CD14-positive monocyte (primary cell): ENCODE measurements at regions not wholly inside any gene's neighbourhood (a gene's known extent, or its start where the extent isn't known, plus 50 kb on each side); places are given as distances from the start of the nearest gene placed in this dataset.

Source experiments
- DNase-seq, 3 donors: peaks; one replicate each; pipeline ENCODE4 v3.0.0-alpha.2; 2011 to 2022
- H2AFZ ChIP-seq: 2 replicates; pipeline ENCODE4 v1.6.0; 2012; ENCODE audit warnings: mild to moderate bottlenecking, low read depth, low read length, inconsistent platforms; ENCODE audit not compliant: insufficient read depth, poor library complexity, severe bottlenecking
- H3K27ac ChIP-seq, 2 donors: 1 replicate in 1 of 2; 2 replicates in 1 of 2; pipeline ENCODE4 v1.5.1; 2012 to 2013; ENCODE audit warnings: low read length in 2 of 2, control low read depth in 1 of 2, inconsistent platforms in 1 of 2, low read depth in 1 of 2, mild to moderate bottlenecking in 1 of 2
- H3K27me3 ChIP-seq, 2 donors: one replicate each; pipeline versions ENCODE4 v1.6.0 to v1.6.1; 2011 to 2013; ENCODE audit warnings: low read length in 2 of 2; ENCODE audit not compliant: control insufficient read depth in 2 of 2, insufficient read depth in 2 of 2
- H3K36me3 ChIP-seq, 2 donors: replicated peaks in 1 of 2; 1 replicate in 1 of 2; 2 replicates in 1 of 2; pipeline versions ENCODE4 v1.5.1 to v1.6.1; 2012 to 2013; ENCODE audit warnings: low read length in 2 of 2, control low read depth in 1 of 2, inconsistent platforms in 1 of 2, mild to moderate bottlenecking in 1 of 2; ENCODE audit not compliant: insufficient read depth in 2 of 2, control insufficient read depth in 1 of 2
- H3K4me1 ChIP-seq, 2 donors: 1 replicate in 1 of 2; 2 replicates in 1 of 2; pipeline versions ENCODE4 v1.5.1 to v1.6.1; 2012 to 2013; ENCODE audit warnings: low read length in 2 of 2, control low read depth in 1 of 2, inconsistent platforms in 1 of 2, mild to moderate bottlenecking in 1 of 2, moderate library complexity in 1 of 2; ENCODE audit not compliant: insufficient read depth in 2 of 2, control insufficient read depth in 1 of 2
- H3K4me2 ChIP-seq: replicated peaks from 2 replicates; pipeline ENCODE3; 2012; ENCODE audit warnings: low read length, moderate library complexity, mild to moderate bottlenecking; ENCODE audit not compliant: poor library complexity, severe bottlenecking; ENCODE audit errors: extremely low read depth
- H3K4me3 ChIP-seq, 3 experiments: fragments of 200-600 bp in 1 of 3; sonication (generic) in 1 of 3; replicated peaks in 1 of 3; 1 replicate in 2 of 3; 2 replicates in 1 of 3; pipeline ENCODE4 v1.5.1; 2011 to 2013; ENCODE audit warnings: low read length in 3 of 3, mild to moderate bottlenecking in 3 of 3, control low read depth in 2 of 3, low read depth in 2 of 3, inconsistent platforms in 1 of 3, moderate library complexity in 1 of 3
- H3K79me2 ChIP-seq: 2 replicates; pipeline ENCODE4 v1.6.0; 2012; ENCODE audit warnings: mild to moderate bottlenecking, control low read depth, inconsistent platforms, low read length, moderate library complexity; ENCODE audit not compliant: insufficient read depth
- H3K9ac ChIP-seq: 2 replicates; pipeline ENCODE4 v1.6.0; 2017; ENCODE audit warnings: low read length, mild to moderate bottlenecking; ENCODE audit not compliant: insufficient read depth, poor library complexity, severe bottlenecking
- H3K9me3 ChIP-seq, 2 donors: replicated peaks in 1 of 2; 1 replicate in 1 of 2; 2 replicates in 1 of 2; pipeline versions ENCODE4 v1.5.1 to v1.6.1; 2012 to 2013; ENCODE audit warnings: low read length in 2 of 2, control low read depth in 1 of 2; ENCODE audit not compliant: control insufficient read depth in 1 of 2, insufficient read depth in 1 of 2
- H4K20me1 ChIP-seq: 2 replicates; pipeline ENCODE4 v1.6.0; 2012; ENCODE audit warnings: mild to moderate bottlenecking, low read length, control low read depth, moderate library complexity; ENCODE audit not compliant: insufficient read depth
- H3K27ac Mint-ChIP-seq, 7 donors: one replicate each; pipeline ENCODE4 v1.8.0; 2020; ENCODE audit warnings: mild to moderate bottlenecking in 7 of 7, mixed read lengths in 7 of 7, moderate library complexity in 6 of 7, inconsistent platforms in 2 of 7
- H3K27me3 Mint-ChIP-seq, 3 donors: one replicate each; pipeline ENCODE4 v1.8.0; 2021 to 2022; ENCODE audit warnings: low read depth in 3 of 3, mild to moderate bottlenecking in 3 of 3, mixed read lengths in 3 of 3, moderate library complexity in 3 of 3, inconsistent platforms in 1 of 3
- H3K36me3 Mint-ChIP-seq, 2 donors: one replicate each; pipeline ENCODE4 v1.8.0; 2020; ENCODE audit warnings: mixed read lengths in 2 of 2, inconsistent platforms in 1 of 2, mild to moderate bottlenecking in 1 of 2
- H3K4me1 Mint-ChIP-seq: one replicate; pipeline ENCODE4 v1.8.0; 2020; ENCODE audit warnings: mild to moderate bottlenecking, mixed read lengths
- H3K4me3 Mint-ChIP-seq, 2 donors: one replicate each; pipeline ENCODE4 v1.8.0; 2020; ENCODE audit warnings: mild to moderate bottlenecking in 2 of 2, mixed read lengths in 2 of 2, moderate library complexity in 1 of 2
- H3K9me3 Mint-ChIP-seq, 7 donors: one replicate each; pipeline ENCODE4 v1.8.0; 2020 to 2022; ENCODE audit warnings: mixed read lengths in 7 of 7, mild to moderate bottlenecking in 6 of 7, moderate library complexity in 6 of 7, inconsistent platforms in 2 of 7
- CTCF ChIP-seq: fragments of 200-600 bp; IDR thresholded peaks from one replicate; pipeline ENCODE4 v1.8.0; 2022; ENCODE audit warnings: antibody characterized with exemption, mild to moderate bottlenecking
- WGBS: methylation state at CpG from one replicate; pipeline ENCODE4 v1.1.5; 2013; ENCODE audit warnings: missing lambda C conversion rate; ENCODE audit not compliant: insufficient coverage; 5-methylcytosine and 5-hydroxymethylcytosine counted together
- intact Hi-C, 2 donors: fragments of 100-400 bp; cut with micrococcal nuclease; formaldehyde crosslinking; loops; one replicate each; pipeline versions ENCODE4 v1.15.0 to v1.15.1; 2023

GRCh38 chr2:157085522-157085921, 172.0 kb upstream of the GALNT5 start:
- Mint-ChIP-seq H3K4me1 (no peaks in the 10 kb centered on the region), H3K27ac (no peak overlapping the region), H3K27me3 (peaks cover 0 to 3% (median 2%) of the 10 kb centered on the region in 3 donors), H3K9me3 (peaks cover 0 to 2% (median 0%) of the 10 kb centered on the region in 7 donors), H3K4me3 (no peak overlapping the region), H3K36me3 (no peaks in the 10 kb centered on the region)
- Histone ChIP-seq H3K27me3 (no peaks in the 10 kb centered on the region), H3K36me3 (no peaks in the 10 kb centered on the region), H3K27ac (no peak overlapping the region), H2AFZ (no peak overlapping the region), H3K9ac (no peak overlapping the region), H3K79me2 (no peaks in the 10 kb centered on the region), H3K4me2 (no peak overlapping the region), H3K9me3 (no peaks in the 10 kb centered on the region), H4K20me1 (no peaks in the 10 kb centered on the region), H3K4me1 (no peaks in the 10 kb centered on the region), H3K4me3 (no peak overlapping the region)
- no peak for DNase-seq
- no CpG with 5 or more reads among the region's 1 CpG for WGBS
- TF ChIP-seq CTCF = no peak
- intact Hi-C loops = no loop called here

- H3K36me3 Mint-ChIP-seq = no peaks in the 10 kb centered on the region
- Histone ChIP-seq H3K79me2 (no peaks in the 10 kb centered on the region), H3K36me3 (no peaks in the 10 kb centered on the region), H4K20me1 (no peaks in the 10 kb centered on the region), H3K9ac (no peak overlapping the region), H3K27ac (no peak overlapping the region), H3K4me2 (no peak overlapping the region), H3K27me3 (no peaks in the 10 kb centered on the region), H3K4me3 (no peak overlapping the region), H3K4me1 (no peaks in the 10 kb centered on the region), H3K9me3 (no peaks in the 10 kb centered on the region), H2AFZ (no peak overlapping the region)
- no peak overlapping the region for H3K27ac Mint-ChIP-seq
- no peaks in the 10 kb centered on the region for H3K9me3 Mint-ChIP-seq
- 93% methylated on average over 7 of the region's 13 CpGs for WGBS
- no peak overlapping the region for H3K4me3 Mint-ChIP-seq
- peaks cover 0 to 3% (median 0%) of the 10 kb centered on the region in 3 donors for H3K27me3 Mint-ChIP-seq
- no peaks in the 10 kb centered on the region for H3K4me1 Mint-ChIP-seq
- DNase-seq = no peak
- intact Hi-C loops = no loop called here
- TF ChIP-seq CTCF = no peak
These were observed 170.0 kb upstream of the GALNT5 start for GRCh38 chr2:157087373-157088002.
